ENCODE measurements at regions not wholly inside any gene's neighbourhood (a gene's known extent, or its start where the extent isn't known, plus 50 kb on each side); places are given as distances from the start of the nearest gene placed in this dataset.

DNA sequence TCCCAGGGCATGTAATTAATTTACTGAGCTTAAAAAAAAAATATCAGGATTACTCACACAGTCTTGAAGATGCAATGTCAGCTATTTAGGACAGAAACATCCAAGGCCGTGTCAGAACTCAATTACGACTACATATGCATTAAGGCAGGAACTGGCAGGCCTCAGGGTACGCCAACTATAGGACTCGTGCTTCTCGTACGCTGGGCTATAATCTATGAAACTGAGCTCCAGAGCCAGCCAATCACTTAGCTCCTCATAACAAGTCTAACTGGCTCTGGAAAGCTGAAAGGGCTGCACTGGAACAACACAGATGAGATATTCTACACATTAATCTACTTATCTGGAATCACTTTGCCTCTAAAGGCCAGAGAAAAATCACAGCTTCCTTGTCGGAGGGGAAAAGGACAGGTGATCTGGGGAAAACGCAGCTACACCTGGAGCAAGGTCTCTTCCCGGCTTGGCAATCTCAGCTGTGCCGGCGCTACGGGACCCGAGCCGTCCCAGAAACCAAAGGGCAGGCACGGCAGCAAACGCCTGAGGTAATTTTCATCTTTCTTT is 212.0 kb downstream of the DEPDC1B start:
- no peak for TF ChIP-seq POLR2AphosphoS5 (IDR thresholded peaks at IDR 0.05; ENCODE audit: low read depth, low read length)
- TF ChIP-seq, protein P1, sequence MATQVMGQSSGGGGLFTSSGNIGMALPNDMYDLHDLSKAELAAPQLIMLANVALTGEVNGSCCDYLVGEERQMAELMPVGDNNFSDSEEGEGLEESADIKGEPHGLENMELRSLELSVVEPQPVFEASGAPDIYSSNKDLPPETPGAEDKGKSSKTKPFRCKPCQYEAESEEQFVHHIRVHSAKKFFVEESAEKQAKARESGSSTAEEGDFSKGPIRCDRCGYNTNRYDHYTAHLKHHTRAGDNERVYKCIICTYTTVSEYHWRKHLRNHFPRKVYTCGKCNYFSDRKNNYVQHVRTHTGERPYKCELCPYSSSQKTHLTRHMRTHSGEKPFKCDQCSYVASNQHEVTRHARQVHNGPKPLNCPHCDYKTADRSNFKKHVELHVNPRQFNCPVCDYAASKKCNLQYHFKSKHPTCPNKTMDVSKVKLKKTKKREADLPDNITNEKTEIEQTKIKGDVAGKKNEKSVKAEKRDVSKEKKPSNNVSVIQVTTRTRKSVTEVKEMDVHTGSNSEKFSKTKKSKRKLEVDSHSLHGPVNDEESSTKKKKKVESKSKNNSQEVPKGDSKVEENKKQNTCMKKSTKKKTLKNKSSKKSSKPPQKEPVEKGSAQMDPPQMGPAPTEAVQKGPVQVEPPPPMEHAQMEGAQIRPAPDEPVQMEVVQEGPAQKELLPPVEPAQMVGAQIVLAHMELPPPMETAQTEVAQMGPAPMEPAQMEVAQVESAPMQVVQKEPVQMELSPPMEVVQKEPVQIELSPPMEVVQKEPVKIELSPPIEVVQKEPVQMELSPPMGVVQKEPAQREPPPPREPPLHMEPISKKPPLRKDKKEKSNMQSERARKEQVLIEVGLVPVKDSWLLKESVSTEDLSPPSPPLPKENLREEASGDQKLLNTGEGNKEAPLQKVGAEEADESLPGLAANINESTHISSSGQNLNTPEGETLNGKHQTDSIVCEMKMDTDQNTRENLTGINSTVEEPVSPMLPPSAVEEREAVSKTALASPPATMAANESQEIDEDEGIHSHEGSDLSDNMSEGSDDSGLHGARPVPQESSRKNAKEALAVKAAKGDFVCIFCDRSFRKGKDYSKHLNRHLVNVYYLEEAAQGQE (IDR thresholded peaks at IDR 0.05; ENCODE audit: insufficient read depth in 1 of 2, low read depth in 2 of 2, low read length in 2 of 2) = no peak
- TF ChIP-seq TAF1 (IDR thresholded peaks at IDR 0.05; ENCODE audit: borderline replicate concordance, insufficient read depth, low read length) = no peak
- no peak for TF ChIP-seq SIN3A (IDR thresholded peaks at IDR 0.05; ENCODE audit: borderline replicate concordance, insufficient read depth, low read length)
- no peak for TF ChIP-seq FOXP2 (optimal IDR thresholded peaks at IDR 0.05; ENCODE audit: borderline replicate concordance, extremely low read depth, extremely low read length, insufficient read depth)

GRCh38 chr5:60487476-60487875 is 212.5 kb downstream of the DEPDC1B start:
- TF ChIP-seq TAF1 (IDR thresholded peaks at IDR 0.05; ENCODE audit: borderline replicate concordance, insufficient read depth, low read length) (no peak), POLR2AphosphoS5 (IDR thresholded peaks at IDR 0.05; ENCODE audit: low read depth, low read length) (no peak), FOXP2 (optimal IDR thresholded peaks at IDR 0.05; ENCODE audit: borderline replicate concordance, extremely low read depth, extremely low read length, insufficient read depth) (no peak), SIN3A (IDR thresholded peaks at IDR 0.05; ENCODE audit: borderline replicate concordance, insufficient read depth, low read length) (no peak)
- TF ChIP-seq, protein P1 (IDR thresholded peaks at IDR 0.05; ENCODE audit: insufficient read depth in 1 of 2, low read depth in 2 of 2, low read length in 2 of 2) = no peak

GRCh38 chr5:60485361-60485760 is 214.6 kb downstream of the DEPDC1B start:
- TF ChIP-seq TAF1 (IDR thresholded peaks at IDR 0.05; ENCODE audit: borderline replicate concordance, insufficient read depth, low read length) = no peak
- TF ChIP-seq POLR2AphosphoS5 (IDR thresholded peaks at IDR 0.05; ENCODE audit: low read depth, low read length) = no peak
- TF ChIP-seq FOXP2 (optimal IDR thresholded peaks at IDR 0.05; ENCODE audit: borderline replicate concordance, extremely low read depth, extremely low read length, insufficient read depth) = no peak

- TF ChIP-seq POLR2AphosphoS5 (IDR thresholded peaks at IDR 0.05; ENCODE audit: low read depth, low read length) = no peak
- TF ChIP-seq TAF1 (IDR thresholded peaks at IDR 0.05; ENCODE audit: borderline replicate concordance, insufficient read depth, low read length) = no peak
- TF ChIP-seq, protein P1 (IDR thresholded peaks at IDR 0.05; ENCODE audit: insufficient read depth in 1 of 2, low read depth in 2 of 2, low read length in 2 of 2) = no peak
- no peak for TF ChIP-seq SIN3A (IDR thresholded peaks at IDR 0.05; ENCODE audit: borderline replicate concordance, insufficient read depth, low read length)
- TF ChIP-seq FOXP2 (optimal IDR thresholded peaks at IDR 0.05; ENCODE audit: borderline replicate concordance, extremely low read depth, extremely low read length, insufficient read depth) = no peak
Observed at GRCh38 chr5:60483050-60483449, 216.9 kb downstream of the DEPDC1B start.

DNA sequence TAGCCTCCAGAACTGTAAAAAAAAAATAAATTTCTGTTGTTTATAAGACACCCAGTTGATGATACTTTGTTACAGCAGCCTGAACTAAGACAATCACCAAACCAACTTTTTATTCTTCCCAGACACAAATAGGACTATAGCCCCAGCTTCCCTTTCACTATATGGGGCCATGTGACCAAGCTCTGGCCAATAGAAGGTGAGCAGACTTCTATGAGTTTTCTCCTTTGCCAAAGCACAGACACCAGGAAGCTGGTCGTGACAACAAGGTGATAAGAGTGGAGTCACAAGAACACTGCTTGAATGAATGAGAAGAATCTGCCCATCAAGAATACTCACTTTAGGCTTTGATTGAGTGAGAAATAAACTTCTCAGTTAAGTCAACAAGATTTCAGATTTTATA is 217.7 kb downstream of the DEPDC1B start:
- TF ChIP-seq, protein P1 (IDR thresholded peaks at IDR 0.05; ENCODE audit: insufficient read depth in 1 of 2, low read depth in 2 of 2, low read length in 2 of 2) = no peak
- no peak for TF ChIP-seq FOXP2 (optimal IDR thresholded peaks at IDR 0.05; ENCODE audit: borderline replicate concordance, extremely low read depth, extremely low read length, insufficient read depth)
- no peak for TF ChIP-seq TAF1 (IDR thresholded peaks at IDR 0.05; ENCODE audit: borderline replicate concordance, insufficient read depth, low read length)
- no peak for TF ChIP-seq POLR2AphosphoS5 (IDR thresholded peaks at IDR 0.05; ENCODE audit: low read depth, low read length)
- no peak for TF ChIP-seq SIN3A (IDR thresholded peaks at IDR 0.05; ENCODE audit: borderline replicate concordance, insufficient read depth, low read length)
